Gastrocnemius medialis (tissue), 4 donors: ENCODE measurements at regions not wholly inside any gene's neighbourhood (a gene's known extent, or its start where the extent isn't known, plus 50 kb on each side); places are given as distances from the start of the nearest gene placed in this dataset.

Source experiments
- ATAC-seq, 2 donors: fragments of 150-250 bp; one replicate each; pipeline ENCODE4 v1.9.1; 2016
- DNase-seq, 2 donors: peaks; one replicate each; pipeline ENCODE4 v3.0.0-alpha.2; 2019
- H3K27ac ChIP-seq, 4 donors: fragments of 200-600 bp; sonication (generic); 1 replicate in 1 of 4; 2 replicates in 3 of 4; pipeline ENCODE4 v1.5.1; 2016 to 2018; ENCODE audit warnings: mild to moderate bottlenecking in 2 of 4, moderate library complexity in 1 of 4
- H3K27me3 ChIP-seq, 3 donors: fragments of 200-600 bp; sonication (generic) in 2 of 3; 1 replicate in 1 of 3; 2 replicates in 2 of 3; pipeline versions ENCODE4 v1.5.1 to v1.6.0; 2016 to 2019; ENCODE audit warnings: mild to moderate bottlenecking in 1 of 3, moderate library complexity in 1 of 3
- H3K36me3 ChIP-seq, 2 donors: fragments of 200-600 bp; sonication (generic) in 1 of 2; one replicate each; pipeline ENCODE4 v1.5.1; 2017 to 2018
- H3K4me1 ChIP-seq, 2 donors: fragments of 200-600 bp; sonication (generic) in 1 of 2; one replicate each; pipeline ENCODE4 v1.5.1; 2016 to 2017; ENCODE audit warnings: mild to moderate bottlenecking in 2 of 2
- H3K4me3 ChIP-seq, 4 donors: fragments of 200-600 bp; sonication (generic) in 3 of 4; 1 replicate in 1 of 4; 2 replicates in 3 of 4; pipeline ENCODE4 v1.5.1; 2016 to 2019; ENCODE audit warnings: mild to moderate bottlenecking in 2 of 4
- H3K9me3 ChIP-seq, 3 donors: fragments of 200-600 bp; sonication (generic) in 2 of 3; 1 replicate in 1 of 3; 2 replicates in 2 of 3; pipeline ENCODE4 v1.5.1; 2016 to 2019
- CTCF ChIP-seq, 5 experiments: fragments of 450-650 bp in 3 of 5; fragments of 200-600 bp in 2 of 5; sonication (generic) in 2 of 5; IDR thresholded peaks in 4 of 5; conservative IDR thresholded peaks in 1 of 5; 1 replicate in 4 of 5; 2 replicates in 1 of 5; pipeline ENCODE4 v1.5.1; 2016 to 2019; ENCODE audit warnings: antibody characterized with exemption in 5 of 5, mild to moderate bottlenecking in 3 of 5, moderate library complexity in 3 of 5
- POLR2A ChIP-seq, 2 donors: fragments of 450-650 bp; IDR thresholded peaks; one replicate each; pipeline ENCODE4 v1.6.1; 2017; ENCODE audit warnings: antibody characterized with exemption in 2 of 2, mild to moderate bottlenecking in 2 of 2, moderate library complexity in 2 of 2
- in situ Hi-C, 4 donors: fragments of 200-750 bp; cut with MboI; loops; one replicate each; pipeline versions ENCODE4 v1.15.0 to v1.8.0; 2017; ENCODE audit warnings: low sequenced_read_pairs in 4 of 4
- intact Hi-C: fragments of 100-400 bp; cut with DNase I; formaldehyde crosslinking; loops from one replicate; pipeline ENCODE4 v1.15.1; 2023; ENCODE audit warnings: low total_unique reads

- intact Hi-C loops: no loop called here
- in situ Hi-C loops: no loop called here
- Histone ChIP-seq H3K27ac (no peak overlapping the region), H3K4me3 (no peak overlapping the region), H3K4me1 (no peaks in the 10 kb centered on the region), H3K9me3 (no peaks in the 10 kb centered on the region), H3K36me3 (no peaks in the 10 kb centered on the region), H3K27me3 (no peaks in the 10 kb centered on the region)
- no peak for TF ChIP-seq CTCF (IDR thresholded peaks at IDR 0.05 in 4 of 5, conservative IDR thresholded peaks at IDR 0.05 in 1 of 5)
- TF ChIP-seq POLR2A (IDR thresholded peaks at IDR 0.05): no peak
- DNase-seq (no peak), ATAC-seq (no peak)
Measured at GRCh38 chr16:52237823-52238222, 309.1 kb downstream of the TOX3 start.

- intact Hi-C loops: no loop called here
Measured at GRCh38 chr16:52235186-52235585, 311.8 kb downstream of the TOX3 start.

DNA sequence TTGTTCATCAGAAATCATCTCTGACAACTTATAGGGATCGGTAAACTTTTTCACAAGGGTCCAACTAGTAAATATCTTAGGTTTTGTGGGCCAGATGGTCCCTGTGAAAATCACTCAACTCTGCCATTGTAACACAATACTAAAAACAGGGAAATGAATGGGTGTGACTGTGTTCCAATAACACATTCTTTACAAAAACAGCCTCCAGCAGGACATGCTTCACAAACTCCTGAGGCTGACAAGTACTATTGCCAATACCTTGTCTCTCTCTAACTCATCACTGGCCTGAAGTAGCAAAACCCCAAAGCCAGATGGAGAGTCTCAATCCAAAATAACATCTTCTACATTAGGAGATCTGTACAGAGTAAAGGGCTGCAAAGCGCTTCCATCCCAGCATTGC is 312.3 kb downstream of the TOX3 start:
- no peaks in the 10 kb centered on the region for H3K4me1 ChIP-seq
- no peaks in the 10 kb centered on the region for H3K27me3 ChIP-seq
- no peak overlapping the region for H3K27ac ChIP-seq
- intact Hi-C loops: no loop called here
- ATAC-seq (no peak), DNase-seq (no peak)
- in situ Hi-C loops: no loop called here
- H3K4me3 ChIP-seq: no peak overlapping the region
- TF ChIP-seq POLR2A (IDR thresholded peaks at IDR 0.05) (no peak), CTCF (IDR thresholded peaks at IDR 0.05 in 4 of 5, conservative IDR thresholded peaks at IDR 0.05 in 1 of 5) (no peak)
- no peaks in the 10 kb centered on the region for H3K36me3 ChIP-seq
- no peaks in the 10 kb centered on the region for H3K9me3 ChIP-seq

More at GRCh38 chr16:52235186-52235585, 311.8 kb downstream of the TOX3 start:
- ATAC-seq (no peak), DNase-seq (no peak)
- Histone ChIP-seq H3K9me3 (no peaks in the 10 kb centered on the region), H3K27ac (no peak overlapping the region), H3K36me3 (no peaks in the 10 kb centered on the region), H3K27me3 (no peaks in the 10 kb centered on the region), H3K4me3 (no peak overlapping the region), H3K4me1 (no peaks in the 10 kb centered on the region)
- in situ Hi-C loops: no loop called here
- TF ChIP-seq POLR2A (IDR thresholded peaks at IDR 0.05) (no peak), CTCF (IDR thresholded peaks at IDR 0.05 in 4 of 5, conservative IDR thresholded peaks at IDR 0.05 in 1 of 5) (no peak)

- in situ Hi-C loops: no loop called here
- Histone ChIP-seq H3K4me1 (no peaks in the 10 kb centered on the region), H3K27ac (no peak overlapping the region), H3K9me3 (no peaks in the 10 kb centered on the region), H3K36me3 (no peaks in the 10 kb centered on the region), H3K27me3 (no peaks in the 10 kb centered on the region), H3K4me3 (no peak overlapping the region)
- intact Hi-C loops: no loop called here
- DNase-seq (no peak), ATAC-seq (no peak)
- TF ChIP-seq POLR2A (IDR thresholded peaks at IDR 0.05): no peak
- no peak for TF ChIP-seq CTCF (IDR thresholded peaks at IDR 0.05 in 4 of 5, conservative IDR thresholded peaks at IDR 0.05 in 1 of 5)
Measured at GRCh38 chr16:52229471-52229870, 317.5 kb downstream of the TOX3 start.

DNA sequence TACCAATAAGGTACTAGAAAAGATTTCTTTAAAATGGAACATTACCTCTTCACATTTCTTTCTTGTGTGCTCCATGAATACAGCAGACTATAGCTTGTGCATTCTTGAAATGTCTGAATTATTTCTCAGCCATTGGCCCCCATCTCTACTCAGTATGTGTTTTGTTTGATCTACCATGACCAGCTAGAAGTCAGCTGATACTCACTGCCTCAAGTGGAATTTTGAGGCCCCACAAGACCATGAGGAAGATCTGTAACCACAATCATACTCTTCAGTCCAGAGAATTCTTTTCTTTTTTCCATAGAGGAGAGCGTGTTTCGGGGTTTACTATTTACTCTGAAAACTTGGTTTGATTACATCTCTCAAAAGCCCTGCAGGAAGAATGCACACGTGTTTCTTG is 319.1 kb downstream of the TOX3 start:
- no peak for TF ChIP-seq POLR2A (IDR thresholded peaks at IDR 0.05)
- no peak for TF ChIP-seq CTCF (IDR thresholded peaks at IDR 0.05 in 4 of 5, conservative IDR thresholded peaks at IDR 0.05 in 1 of 5)
- H3K36me3 ChIP-seq: no peaks in the 10 kb centered on the region
- no peak overlapping the region for H3K4me3 ChIP-seq
- H3K4me1 ChIP-seq: no peaks in the 10 kb centered on the region
- H3K9me3 ChIP-seq: no peaks in the 10 kb centered on the region
- in situ Hi-C loops: no loop called here
- DNase-seq (no peak), ATAC-seq (no peak)
- no peak overlapping the region for H3K27ac ChIP-seq
- H3K27me3 ChIP-seq: no peaks in the 10 kb centered on the region
- intact Hi-C loops: no loop called here
